NB4 (cell line): ENCODE measurements at regions not wholly inside any gene's neighbourhood (a gene's known extent, or its start where the extent isn't known, plus 50 kb on each side); places are given as distances from the start of the nearest gene placed in this dataset.
"Not testable (repeated sequence)": the region's sequence is repeated elsewhere in the genome, so short reads cannot be mapped to it uniquely, and the experiment has no call there.

Source experiments
- MYC ChIP-seq: IDR thresholded peaks from 2 replicates; pipeline ENCODE4 v1.6.1; 2011; ENCODE audit warnings: low read depth, low read length
- POLR2A ChIP-seq: IDR thresholded peaks from 2 replicates; pipeline ENCODE4 v1.6.1; 2011; ENCODE audit warnings: mild to moderate bottlenecking; ENCODE audit not compliant: insufficient read length; ENCODE audit errors: extremely low read depth
- TF ChIP-seq, protein P1 (sequence below): IDR thresholded peaks from one replicate; pipeline ENCODE4 v1.5.1; 2012; ENCODE audit warnings: low read depth, low read length
- TF ChIP-seq, protein P2 (sequence below): IDR thresholded peaks from 2 replicates; pipeline ENCODE4 v1.6.1; 2011; ENCODE audit warnings: low read depth, low read length

DNA sequence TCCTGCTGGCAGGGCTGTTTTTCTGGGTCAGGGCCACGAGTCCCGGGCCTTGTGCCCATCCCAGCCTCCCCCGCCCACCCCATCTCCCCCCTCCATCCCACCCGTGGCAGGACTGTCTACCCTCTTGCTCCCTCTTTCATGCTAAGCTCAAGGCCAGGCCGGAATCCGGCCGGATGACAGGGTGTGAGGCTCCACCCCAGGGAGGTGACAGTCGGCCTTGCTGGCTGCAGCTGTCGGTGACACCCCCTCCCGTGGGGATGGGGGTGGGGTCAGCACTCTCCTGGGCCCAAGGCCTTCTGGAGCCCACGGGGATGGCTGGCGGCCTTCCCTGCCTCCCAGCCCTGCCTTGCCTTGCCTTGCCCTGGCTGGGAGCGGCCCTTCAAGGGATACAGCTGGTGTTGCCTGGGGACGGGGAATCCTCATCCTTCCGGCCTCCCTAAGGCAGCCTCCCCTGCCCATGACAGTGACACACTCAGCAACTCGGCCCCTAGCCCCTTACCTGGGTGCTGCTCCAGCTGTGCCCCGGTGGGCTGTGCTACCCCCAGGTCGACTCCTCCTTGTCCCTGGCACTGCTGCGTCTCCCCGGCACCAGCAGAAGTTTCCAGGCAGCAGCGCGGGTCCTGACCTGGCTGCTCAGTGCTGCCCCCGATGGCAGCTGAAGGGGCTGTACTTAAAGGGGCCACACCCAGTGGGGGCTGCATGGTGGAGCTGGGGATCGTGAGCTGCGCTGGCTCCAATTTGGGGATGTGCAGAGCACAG, 303.9 kb downstream of the CCDC74A start:
- TF ChIP-seq, protein P1, sequence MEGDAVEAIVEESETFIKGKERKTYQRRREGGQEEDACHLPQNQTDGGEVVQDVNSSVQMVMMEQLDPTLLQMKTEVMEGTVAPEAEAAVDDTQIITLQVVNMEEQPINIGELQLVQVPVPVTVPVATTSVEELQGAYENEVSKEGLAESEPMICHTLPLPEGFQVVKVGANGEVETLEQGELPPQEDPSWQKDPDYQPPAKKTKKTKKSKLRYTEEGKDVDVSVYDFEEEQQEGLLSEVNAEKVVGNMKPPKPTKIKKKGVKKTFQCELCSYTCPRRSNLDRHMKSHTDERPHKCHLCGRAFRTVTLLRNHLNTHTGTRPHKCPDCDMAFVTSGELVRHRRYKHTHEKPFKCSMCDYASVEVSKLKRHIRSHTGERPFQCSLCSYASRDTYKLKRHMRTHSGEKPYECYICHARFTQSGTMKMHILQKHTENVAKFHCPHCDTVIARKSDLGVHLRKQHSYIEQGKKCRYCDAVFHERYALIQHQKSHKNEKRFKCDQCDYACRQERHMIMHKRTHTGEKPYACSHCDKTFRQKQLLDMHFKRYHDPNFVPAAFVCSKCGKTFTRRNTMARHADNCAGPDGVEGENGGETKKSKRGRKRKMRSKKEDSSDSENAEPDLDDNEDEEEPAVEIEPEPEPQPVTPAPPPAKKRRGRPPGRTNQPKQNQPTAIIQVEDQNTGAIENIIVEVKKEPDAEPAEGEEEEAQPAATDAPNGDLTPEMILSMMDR = peak; percentile 34
- TF ChIP-seq, protein P2, sequence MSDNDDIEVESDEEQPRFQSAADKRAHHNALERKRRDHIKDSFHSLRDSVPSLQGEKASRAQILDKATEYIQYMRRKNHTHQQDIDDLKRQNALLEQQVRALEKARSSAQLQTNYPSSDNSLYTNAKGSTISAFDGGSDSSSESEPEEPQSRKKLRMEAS = not testable (repeated sequence)
- not testable (repeated sequence) for TF ChIP-seq POLR2A, MYC
